MM.1S (cell line): ENCODE measurements at regions not wholly inside any gene's neighbourhood (a gene's known extent, or its start where the extent isn't known, plus 50 kb on each side); places are given as distances from the start of the nearest gene placed in this dataset.

ENCODE experiments used
- CTCF ChIP-seq: fragments of 300-600 bp; sonication (generic); IDR thresholded peaks from 2 replicates; pipeline ENCODE4 v1.5.1; 2016; ENCODE audit warnings: antibody characterized with exemption, low read length, mixed read lengths
- EZH2phosphoT487 ChIP-seq: fragments of 300-600 bp; sonication (generic); IDR thresholded peaks from 2 replicates; pipeline ENCODE4 v1.6.1; 2018; ENCODE audit warnings: antibody characterized with exemption, low read length

GRCh38 chr4:134126955-134127354 lies 74.6 kb downstream of the PABPC4L start:
- TF ChIP-seq CTCF (no peak), EZH2phosphoT487 (no peak)
